ENCODE measurements at regions not wholly inside any gene's neighbourhood (a gene's known extent, or its start where the extent isn't known, plus 50 kb on each side); places are given as distances from the start of the nearest gene placed in this dataset.

DNA sequence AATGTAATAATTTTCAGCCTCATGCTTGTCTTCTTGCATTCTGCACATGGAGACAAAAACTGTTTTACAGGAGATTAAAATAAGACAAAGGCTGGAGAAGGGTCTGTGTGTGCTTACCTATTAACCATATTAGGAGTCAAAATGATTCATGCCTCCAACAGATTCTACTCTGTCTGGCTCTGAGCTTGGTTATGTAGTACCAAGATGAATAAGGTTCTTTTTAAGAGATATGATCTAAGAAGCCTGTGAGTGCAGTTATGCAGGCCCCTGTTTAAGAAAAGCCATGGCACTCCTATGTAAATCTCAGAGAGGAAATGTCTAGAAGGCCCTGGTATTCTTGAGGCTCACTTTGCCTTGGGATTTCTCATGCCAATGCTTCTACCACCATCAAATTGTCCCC lies 486.6 kb upstream of the CDH11 start:
- no peaks in the 10 kb centered on the region for H3K27me3 ChIP-seq (ENCODE audit: control insufficient read depth, insufficient read depth, low read length)
- FAIRE-seq (no peak), DNase-seq (ENCODE audit: low read depth) (no peak)
- H3K4me3 ChIP-seq (ENCODE audit: low read depth, low read length), result no peak overlapping the region
- TF ChIP-seq, protein P1, sequence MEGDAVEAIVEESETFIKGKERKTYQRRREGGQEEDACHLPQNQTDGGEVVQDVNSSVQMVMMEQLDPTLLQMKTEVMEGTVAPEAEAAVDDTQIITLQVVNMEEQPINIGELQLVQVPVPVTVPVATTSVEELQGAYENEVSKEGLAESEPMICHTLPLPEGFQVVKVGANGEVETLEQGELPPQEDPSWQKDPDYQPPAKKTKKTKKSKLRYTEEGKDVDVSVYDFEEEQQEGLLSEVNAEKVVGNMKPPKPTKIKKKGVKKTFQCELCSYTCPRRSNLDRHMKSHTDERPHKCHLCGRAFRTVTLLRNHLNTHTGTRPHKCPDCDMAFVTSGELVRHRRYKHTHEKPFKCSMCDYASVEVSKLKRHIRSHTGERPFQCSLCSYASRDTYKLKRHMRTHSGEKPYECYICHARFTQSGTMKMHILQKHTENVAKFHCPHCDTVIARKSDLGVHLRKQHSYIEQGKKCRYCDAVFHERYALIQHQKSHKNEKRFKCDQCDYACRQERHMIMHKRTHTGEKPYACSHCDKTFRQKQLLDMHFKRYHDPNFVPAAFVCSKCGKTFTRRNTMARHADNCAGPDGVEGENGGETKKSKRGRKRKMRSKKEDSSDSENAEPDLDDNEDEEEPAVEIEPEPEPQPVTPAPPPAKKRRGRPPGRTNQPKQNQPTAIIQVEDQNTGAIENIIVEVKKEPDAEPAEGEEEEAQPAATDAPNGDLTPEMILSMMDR (IDR thresholded peaks at IDR 0.05; ENCODE audit: insufficient read depth, low read length, severe bottlenecking), result no peak
- no peaks in the 10 kb centered on the region for H3K36me3 ChIP-seq (ENCODE audit: control insufficient read depth, insufficient read depth, low read length)

- no peaks in the 10 kb centered on the region for H3K27me3 ChIP-seq (ENCODE audit: control insufficient read depth, insufficient read depth, low read length)
- TF ChIP-seq, protein P1 (IDR thresholded peaks at IDR 0.05; ENCODE audit: insufficient read depth, low read length, severe bottlenecking), result no peak
- no peak for FAIRE-seq
- H3K36me3 ChIP-seq (ENCODE audit: control insufficient read depth, insufficient read depth, low read length), result no peaks in the 10 kb centered on the region
- DNase-seq (ENCODE audit: low read depth), result no peak
- H3K4me3 ChIP-seq (ENCODE audit: low read depth, low read length), result no peak overlapping the region
Measured at GRCh38 chr16:65604771-65605170, 482.9 kb upstream of the CDH11 start.

- H3K4me3 ChIP-seq (ENCODE audit: low read depth, low read length), result no peak overlapping the region
- H3K27me3 ChIP-seq (ENCODE audit: control insufficient read depth, insufficient read depth, low read length), result no peaks in the 10 kb centered on the region
- DNase-seq (ENCODE audit: low read depth), result no peak
- TF ChIP-seq, protein P1 (IDR thresholded peaks at IDR 0.05; ENCODE audit: insufficient read depth, low read length, severe bottlenecking), result no peak
- FAIRE-seq, result no peak
- H3K36me3 ChIP-seq (ENCODE audit: control insufficient read depth, insufficient read depth, low read length), result no peaks in the 10 kb centered on the region
Measured at GRCh38 chr16:65601781-65602180, 479.9 kb upstream of the CDH11 start.

GRCh38 chr16:65600629-65601028 lies 478.8 kb upstream of the CDH11 start:
- DNase-seq (ENCODE audit: low read depth) (peak; percentile 12), FAIRE-seq (no peak)
- H3K36me3 ChIP-seq (ENCODE audit: control insufficient read depth, insufficient read depth, low read length), result no peaks in the 10 kb centered on the region
- no peak overlapping the region for H3K4me3 ChIP-seq (ENCODE audit: low read depth, low read length)
- no peaks in the 10 kb centered on the region for H3K27me3 ChIP-seq (ENCODE audit: control insufficient read depth, insufficient read depth, low read length)
- TF ChIP-seq, protein P1 (IDR thresholded peaks at IDR 0.05; ENCODE audit: insufficient read depth, low read length, severe bottlenecking), result no peak

- FAIRE-seq (no peak), DNase-seq (ENCODE audit: low read depth) (no peak)
- no peak overlapping the region for H3K4me3 ChIP-seq (ENCODE audit: low read depth, low read length)
Measured at GRCh38 chr16:65600046-65600445, 478.2 kb upstream of the CDH11 start.

GRCh38 chr16:65598621-65599020 lies 476.8 kb upstream of the CDH11 start:
- no peak for FAIRE-seq
- H3K4me3 ChIP-seq (ENCODE audit: low read depth, low read length), result no peak overlapping the region
- H3K36me3 ChIP-seq (ENCODE audit: control insufficient read depth, insufficient read depth, low read length), result no peaks in the 10 kb centered on the region
- no peak for DNase-seq (ENCODE audit: low read depth)
- no peaks in the 10 kb centered on the region for H3K27me3 ChIP-seq (ENCODE audit: control insufficient read depth, insufficient read depth, low read length)
- TF ChIP-seq, protein P1 (IDR thresholded peaks at IDR 0.05; ENCODE audit: insufficient read depth, low read length, severe bottlenecking), result no peak

More at GRCh38 chr16:65600046-65600445, 478.2 kb upstream of the CDH11 start:
- TF ChIP-seq, protein P1 (IDR thresholded peaks at IDR 0.05; ENCODE audit: insufficient read depth, low read length, severe bottlenecking), result no peak
- H3K36me3 ChIP-seq (ENCODE audit: control insufficient read depth, insufficient read depth, low read length), result no peaks in the 10 kb centered on the region
- no peaks in the 10 kb centered on the region for H3K27me3 ChIP-seq (ENCODE audit: control insufficient read depth, insufficient read depth, low read length)

Data from bronchial epithelial cell (primary cell).